Trophoblast cell (in vitro differentiated cells and primary cell): ENCODE measurements at regions not wholly inside any gene's neighbourhood (a gene's known extent, or its start where the extent isn't known, plus 50 kb on each side); places are given as distances from the start of the nearest gene placed in this dataset.
A peak's percentile ranks its signal among the peaks of the same experiment; 100 is the strongest.
"Not testable (repeated sequence)": the region's sequence is repeated elsewhere in the genome, so short reads cannot be mapped to it uniquely, and the experiment has no call there.

ENCODE experiments used
- DNase-seq, 2 donors: peaks; one replicate each; pipeline ENCODE4 v3.0.0-alpha.2; 2016
- H2AFZ ChIP-seq: 2 replicates; pipeline ENCODE4 v1.6.1; 2013; ENCODE audit warnings: low read length, moderate library complexity, mild to moderate bottlenecking; ENCODE audit not compliant: insufficient read depth, poor library complexity
- H2AK5ac ChIP-seq: 2 replicates; pipeline ENCODE4 v1.6.1; 2013; ENCODE audit warnings: mild to moderate bottlenecking, low read length
- H2BK120ac ChIP-seq: 2 replicates; pipeline ENCODE4 v1.6.1; 2013; ENCODE audit warnings: low read length, mild to moderate bottlenecking, moderate library complexity; ENCODE audit not compliant: insufficient read depth, poor library complexity
- H2BK12ac ChIP-seq: 2 replicates; pipeline ENCODE4 v1.6.1; 2013; ENCODE audit warnings: mild to moderate bottlenecking, low read length, moderate library complexity
- H2BK5ac ChIP-seq: 2 replicates; pipeline ENCODE4 v1.6.1; 2013; ENCODE audit warnings: low read length, low read depth, moderate library complexity, mild to moderate bottlenecking; ENCODE audit not compliant: poor library complexity
- H3K14ac ChIP-seq: 2 replicates; pipeline ENCODE4 v1.6.1; 2013; ENCODE audit warnings: mild to moderate bottlenecking, low read length
- H3K18ac ChIP-seq: 2 replicates; pipeline ENCODE4 v1.6.1; 2013; ENCODE audit warnings: mild to moderate bottlenecking, low read length
- H3K23ac ChIP-seq: 2 replicates; pipeline ENCODE4 v1.6.1; 2013; ENCODE audit warnings: low read length
- H3K27ac ChIP-seq: 2 replicates; pipeline ENCODE4 v1.5.1; 2013; ENCODE audit warnings: low read depth, mild to moderate bottlenecking, inconsistent platforms, low read length, moderate library complexity
- H3K27me3 ChIP-seq: 2 replicates; pipeline ENCODE4 v1.6.1; 2013; ENCODE audit warnings: inconsistent platforms, mild to moderate bottlenecking, low read length, moderate library complexity; ENCODE audit not compliant: insufficient read depth
- H3K36me3 ChIP-seq, 2 experiments: 1 replicate in 1 of 2; 2 replicates in 1 of 2; pipeline ENCODE4 v1.6.1; 2013; ENCODE audit warnings: low read length in 2 of 2, mild to moderate bottlenecking in 2 of 2, moderate library complexity in 1 of 2; ENCODE audit not compliant: insufficient read depth in 2 of 2, control insufficient read depth in 1 of 2
- H3K4ac ChIP-seq: 2 replicates; pipeline ENCODE4 v1.6.1; 2013; ENCODE audit warnings: low read depth, mild to moderate bottlenecking, low read length, moderate library complexity
- H3K4me1 ChIP-seq, 2 experiments: 1 replicate in 1 of 2; 2 replicates in 1 of 2; pipeline ENCODE4 v1.6.1; 2013; ENCODE audit warnings: low read length in 2 of 2, mild to moderate bottlenecking in 2 of 2, moderate library complexity in 1 of 2; ENCODE audit not compliant: insufficient read depth in 2 of 2, control insufficient read depth in 1 of 2
- H3K4me2 ChIP-seq: 2 replicates; pipeline ENCODE4 v1.6.1; 2013; ENCODE audit warnings: inconsistent platforms, mild to moderate bottlenecking, low read length, moderate library complexity
- H3K4me3 ChIP-seq: 2 replicates; pipeline ENCODE4 v1.5.1; 2013; ENCODE audit warnings: mild to moderate bottlenecking, low read depth, low read length, inconsistent platforms
- H3K79me1 ChIP-seq: one replicate; pipeline ENCODE4 v1.6.1; 2013; ENCODE audit warnings: low read length
- H3K79me2 ChIP-seq: 2 replicates; pipeline ENCODE4 v1.6.1; 2013; ENCODE audit warnings: low read length, mild to moderate bottlenecking; ENCODE audit not compliant: control insufficient read depth, insufficient read depth, poor library complexity
- H3K9ac ChIP-seq: 2 replicates; pipeline ENCODE4 v1.6.1; 2013; ENCODE audit warnings: mild to moderate bottlenecking, low read length
- H3K9me3 ChIP-seq: 2 replicates; pipeline ENCODE4 v1.6.1; 2013; ENCODE audit warnings: low read depth, mild to moderate bottlenecking, control low read depth, inconsistent platforms, low read length; ENCODE audit not compliant: insufficient read depth
- H4K12ac ChIP-seq: 2 replicates; pipeline ENCODE4 v1.6.1; 2013; ENCODE audit warnings: low read depth, mild to moderate bottlenecking, low read length, moderate library complexity
- H4K8ac ChIP-seq: 2 replicates; pipeline ENCODE4 v1.6.1; 2013; ENCODE audit warnings: low read depth, mild to moderate bottlenecking, low read length, moderate library complexity
- H4K91ac ChIP-seq: one replicate; pipeline ENCODE4 v1.6.1; 2013; ENCODE audit warnings: low read depth, mild to moderate bottlenecking, low read length, moderate library complexity
- WGBS: extraction: QIAGEN DNeasy Blood & Tissue Kit; methylation state at CpG from one replicate; pipeline ENCODE4 v1.1.7; 2013; ENCODE audit warnings: missing lambda C conversion rate; ENCODE audit not compliant: insufficient read length, insufficient coverage; ENCODE audit errors: extremely low coverage; 5-methylcytosine and 5-hydroxymethylcytosine counted together

DNA sequence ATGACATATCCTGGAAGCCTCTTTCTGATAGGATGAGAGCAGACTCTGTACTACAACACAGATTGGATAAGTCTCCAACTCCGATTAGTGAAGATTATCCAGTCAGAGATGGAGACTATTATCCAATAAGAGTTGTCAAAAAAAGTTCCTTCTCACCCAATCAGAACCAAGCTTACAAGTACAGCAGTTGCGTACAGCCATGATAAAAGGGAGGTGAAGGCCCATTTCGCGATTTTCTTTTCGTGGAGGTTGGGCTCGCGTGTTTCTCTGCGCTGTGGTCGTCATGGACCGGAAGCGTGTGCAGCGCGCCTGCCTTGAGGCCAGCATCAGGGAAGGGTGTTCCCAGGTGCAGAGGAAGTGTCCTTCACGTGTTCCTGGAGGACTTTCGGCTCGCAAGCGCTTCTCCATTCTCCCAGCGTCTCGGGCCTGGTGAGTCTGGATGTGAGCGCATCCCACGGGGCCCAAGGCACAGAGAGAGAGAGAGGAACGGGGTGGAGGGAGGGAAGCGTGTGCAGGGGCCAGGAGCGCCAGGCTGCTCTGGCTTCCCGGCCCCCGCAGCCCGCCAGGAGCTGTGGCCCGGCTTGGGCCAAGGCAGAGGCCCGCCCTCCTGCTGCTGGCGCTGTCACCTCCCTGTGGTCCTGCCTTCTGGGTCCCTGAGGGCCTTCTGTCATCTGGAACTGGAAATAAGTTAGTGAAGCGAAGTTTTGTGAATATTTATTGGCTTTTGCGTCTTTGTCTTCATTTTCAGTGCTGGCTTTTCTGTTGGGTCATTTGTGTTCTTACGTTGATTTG, 53.9 kb downstream of the CDRT15L2 start:
- no CpG with 5 or more reads among the region's 33 CpGs for WGBS

GRCh38 chr17:20640147-20640546, 60.6 kb downstream of the CDRT15L2 start:
- not testable (repeated sequence) for H3K4me1 ChIP-seq, H3K36me3 ChIP-seq, H3K9me3 ChIP-seq, H3K27me3 ChIP-seq, H2BK12ac ChIP-seq, H3K27ac ChIP-seq, H2BK120ac ChIP-seq, H4K12ac ChIP-seq, H2AK5ac ChIP-seq, DNase-seq, H3K23ac ChIP-seq, H3K9ac ChIP-seq, H3K4me3 ChIP-seq, H4K91ac ChIP-seq, H3K18ac ChIP-seq, H3K4me2 ChIP-seq, H3K14ac ChIP-seq, H3K4ac ChIP-seq, H3K79me2 ChIP-seq, H3K79me1 ChIP-seq, H4K8ac ChIP-seq, H2BK5ac ChIP-seq, H2AFZ ChIP-seq
- WGBS, result no CpG with 5 or more reads among the region's 7 CpGs

More for the DNA sequence above, 53.9 kb downstream of the CDRT15L2 start:
- H3K79me2 ChIP-seq, H3K14ac ChIP-seq, H3K4me1 ChIP-seq, H3K27me3 ChIP-seq, H3K4me3 ChIP-seq, H3K18ac ChIP-seq, H2AK5ac ChIP-seq, H4K91ac ChIP-seq, H4K8ac ChIP-seq, H3K27ac ChIP-seq, H3K36me3 ChIP-seq, H2AFZ ChIP-seq, H3K4ac ChIP-seq, H2BK12ac ChIP-seq, H3K23ac ChIP-seq, H3K9ac ChIP-seq, H2BK5ac ChIP-seq, H3K4me2 ChIP-seq, H3K79me1 ChIP-seq, H4K12ac ChIP-seq, H3K9me3 ChIP-seq, H2BK120ac ChIP-seq: not testable (repeated sequence)
- DNase-seq, result peak in 1 of 2 donors; percentile 15

DNA sequence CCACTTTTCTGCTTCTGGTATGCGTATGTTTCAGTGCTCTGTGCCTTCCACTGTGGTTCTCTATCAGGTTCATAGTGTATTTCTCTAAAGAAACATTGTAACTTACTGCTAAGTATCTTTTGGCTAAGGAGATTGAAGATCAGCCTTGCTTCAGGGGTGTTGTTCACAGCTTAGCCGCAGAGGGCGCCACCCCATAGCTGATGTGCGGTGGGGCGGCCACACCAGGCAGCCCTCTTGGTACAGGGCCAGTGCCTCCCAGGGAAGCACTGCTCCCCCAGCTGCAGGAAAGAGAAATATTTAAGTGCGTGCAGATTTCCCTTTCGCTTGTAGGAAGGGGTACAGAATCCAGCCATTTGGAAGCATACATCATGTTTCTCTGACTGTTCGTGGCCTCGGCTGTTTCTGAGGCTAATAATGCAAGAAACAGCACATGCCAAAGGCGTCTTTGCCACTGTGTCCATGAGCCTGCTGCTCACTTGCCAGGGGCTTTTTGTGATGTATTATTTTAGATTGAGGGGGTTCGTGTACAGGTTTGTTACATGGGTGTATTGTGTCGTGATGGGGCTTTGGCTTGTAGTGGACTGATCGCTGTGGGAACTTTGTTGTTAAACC, 67.2 kb downstream of the CDRT15L2 start:
- H3K9me3 ChIP-seq, H3K23ac ChIP-seq, H2AK5ac ChIP-seq, H3K4me3 ChIP-seq, H3K27me3 ChIP-seq, H3K4ac ChIP-seq, H3K14ac ChIP-seq, H3K79me1 ChIP-seq, H2AFZ ChIP-seq, H2BK5ac ChIP-seq, H3K4me1 ChIP-seq, H3K79me2 ChIP-seq, H3K4me2 ChIP-seq, H4K91ac ChIP-seq, H3K18ac ChIP-seq, H3K9ac ChIP-seq, H3K27ac ChIP-seq, H4K12ac ChIP-seq, H3K36me3 ChIP-seq, H2BK120ac ChIP-seq, H4K8ac ChIP-seq, H2BK12ac ChIP-seq: not testable (repeated sequence)
- no CpG with 5 or more reads among the region's 13 CpGs for WGBS
- peak in 1 of 2 donors; percentile 6 for DNase-seq

DNA sequence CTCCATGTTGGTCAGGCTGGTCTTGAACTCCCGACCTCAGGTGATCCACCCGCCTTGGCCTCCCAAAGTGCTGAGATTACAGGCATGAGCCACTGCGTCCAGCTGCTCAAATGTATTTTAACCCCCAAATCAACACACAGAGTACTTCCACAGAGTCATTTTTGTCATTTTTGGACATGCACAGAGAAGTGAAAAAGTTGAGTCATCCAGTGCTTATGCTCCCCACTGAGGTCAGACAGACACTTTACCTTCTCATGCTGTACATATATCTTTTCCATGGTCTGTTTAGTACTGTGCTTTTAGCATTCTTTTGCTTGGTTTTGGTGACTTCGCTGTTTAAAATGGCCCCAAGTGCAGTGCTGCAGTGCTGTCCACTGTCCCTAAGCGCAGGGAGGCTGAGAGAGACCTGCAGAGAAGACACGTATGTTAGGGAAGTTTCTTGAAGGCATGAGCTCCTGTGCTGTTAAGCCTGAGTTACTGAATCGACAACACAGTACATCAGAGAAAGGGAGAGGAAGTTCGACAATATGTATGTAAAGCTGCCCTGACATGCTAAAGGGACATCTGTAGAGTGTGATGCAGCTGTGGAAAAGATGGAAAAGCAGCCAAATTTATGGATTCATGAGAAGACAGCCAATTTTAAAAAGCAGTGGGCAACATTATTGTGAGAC, 69.7 kb downstream of the CDRT15L2 start:
- not testable (repeated sequence) for H3K4me1 ChIP-seq, H3K4me2 ChIP-seq, H3K79me1 ChIP-seq, H3K27ac ChIP-seq, H3K23ac ChIP-seq, H2BK120ac ChIP-seq, H2AK5ac ChIP-seq, H3K79me2 ChIP-seq, H3K4ac ChIP-seq, DNase-seq, H3K9ac ChIP-seq, H3K4me3 ChIP-seq, H3K27me3 ChIP-seq, H3K36me3 ChIP-seq, H2BK12ac ChIP-seq, H2AFZ ChIP-seq, H2BK5ac ChIP-seq, H4K8ac ChIP-seq, H3K14ac ChIP-seq, H3K18ac ChIP-seq, H4K91ac ChIP-seq, H4K12ac ChIP-seq, H3K9me3 ChIP-seq
- no CpG with 5 or more reads among the region's 8 CpGs for WGBS
